HEK293 (cell line): ENCODE measurements at regions not wholly inside any gene's neighbourhood (a gene's known extent, or its start where the extent isn't known, plus 50 kb on each side); places are given as distances from the start of the nearest gene placed in this dataset.

Experiments
- CTCF ChIA-PET: fragments of 350-600 bp; formaldehyde crosslinking; extraction: SDS; loops from one replicate; lab custom pipeline; 2021; ENCODE audit warnings: antibody characterized with exemption; lab: Yijun Ruan, JAX
- POLR2A ChIA-PET: fragments of 300-600 bp; formaldehyde crosslinking; extraction: SDS; loops from one replicate; lab custom pipeline; 2020; ENCODE audit warnings: antibody characterized with exemption, inconsistent platforms; lab: Yijun Ruan, JAX
- H3K27ac ChIP-seq: fragments of 200-500 bp; sonication (Bioruptor generic); 2 replicates; pipeline ENCODE4 v1.5.1; 2014; ENCODE audit warnings: low read depth, low read length, control low read depth, inconsistent platforms; ENCODE audit errors: extremely low read depth
- H3K36me3 ChIP-seq, 2 experiments: fragments of 200-500 bp in 1 of 2; sonication (Bioruptor generic) in 1 of 2; 1 replicate in 1 of 2; 2 replicates in 1 of 2; pipeline ENCODE4 v1.5.1; 2014 to 2017; ENCODE audit warnings: inconsistent platforms in 2 of 2, low read length in 2 of 2; ENCODE audit not compliant: control insufficient read depth in 2 of 2, insufficient read depth in 1 of 2
- H3K4me1 ChIP-seq: fragments of 200-500 bp; sonication (Bioruptor generic); 2 replicates; pipeline ENCODE4 v1.5.1; 2014; ENCODE audit warnings: mild to moderate bottlenecking, low read length, inconsistent platforms; ENCODE audit not compliant: control insufficient read depth, insufficient read depth
- H3K4me3 ChIP-seq: 2 replicates; pipeline ENCODE4 v1.5.1; 2011; ENCODE audit warnings: low read depth, mild to moderate bottlenecking, control low read depth, low read length, moderate library complexity
- H3K9me3 ChIP-seq: fragments of 200-500 bp; sonication (Bioruptor generic); 2 replicates; pipeline ENCODE4 v1.5.1; 2014; ENCODE audit warnings: low read depth, low read length, inconsistent platforms; ENCODE audit not compliant: control insufficient read depth, insufficient read depth
- HOXD13 ChIP-seq: sonication (generic); formaldehyde crosslinking; IDR thresholded peaks from 2 replicates; pipeline ENCODE4 v1.8.0; 2022; ENCODE audit warnings: missing genetic modification reagents, borderline replicate concordance
- MEIS1 ChIP-seq: sonication (generic); formaldehyde crosslinking; IDR thresholded peaks from 2 replicates; pipeline ENCODE4 v1.8.1; 2022; ENCODE audit warnings: missing genetic modification reagents, mild to moderate bottlenecking, borderline replicate concordance
- MYNN ChIP-seq: fragments of 450-650 bp; formaldehyde crosslinking; IDR thresholded peaks from 2 replicates; pipeline ENCODE4 v1.5.1; 2016; ENCODE audit warnings: missing biosample characterization, missing genetic modification characterization, borderline replicate concordance
- PRDM2 ChIP-seq: fragments of 450-650 bp; formaldehyde crosslinking; IDR thresholded peaks from 2 replicates; pipeline ENCODE4 v1.5.1; 2016; ENCODE audit warnings: missing biosample characterization, missing genetic modification characterization, borderline replicate concordance
- RBAK ChIP-seq: fragments of 450-650 bp; formaldehyde crosslinking; IDR thresholded peaks from 2 replicates; pipeline ENCODE4 v1.5.1; 2016; ENCODE audit warnings: missing biosample characterization, missing genetic modification characterization
- ZNF133 ChIP-seq: fragments of 450-650 bp; formaldehyde crosslinking; IDR thresholded peaks from 2 replicates; pipeline ENCODE4 v1.5.1; 2016; ENCODE audit warnings: missing biosample characterization, missing genetic modification characterization
- ZNF175 ChIP-seq: fragments of 450-650 bp; formaldehyde crosslinking; IDR thresholded peaks from 2 replicates; pipeline ENCODE4 v1.5.1; 2016; ENCODE audit warnings: missing biosample characterization, missing genetic modification characterization
- ZNF433 ChIP-seq: fragments of 450-650 bp; formaldehyde crosslinking; IDR thresholded peaks from 2 replicates; pipeline ENCODE4 v1.5.1; 2016; ENCODE audit warnings: missing biosample characterization, missing genetic modification characterization, low read depth
- ZNF514 ChIP-seq: fragments of 450-650 bp; formaldehyde crosslinking; IDR thresholded peaks from 2 replicates; pipeline ENCODE4 v1.5.1; 2016; ENCODE audit warnings: missing biosample characterization, missing genetic modification characterization
- ZNF544 ChIP-seq: fragments of 450-650 bp; formaldehyde crosslinking; IDR thresholded peaks from 2 replicates; pipeline ENCODE4 v1.5.0; 2017; ENCODE audit warnings: missing biosample characterization, missing genetic modification characterization
- ZNF555 ChIP-seq: fragments of 450-650 bp; formaldehyde crosslinking; conservative IDR thresholded peaks from 2 replicates; pipeline ENCODE4 v1.5.1; 2017; ENCODE audit warnings: missing biosample characterization, mild to moderate bottlenecking, missing genetic modification characterization, inconsistent platforms
- ZNF558 ChIP-seq: fragments of 450-650 bp; formaldehyde crosslinking; IDR thresholded peaks from 2 replicates; pipeline ENCODE4 v1.5.1; 2016; ENCODE audit warnings: missing biosample characterization, missing genetic modification characterization
- ZNF571 ChIP-seq: fragments of 450-650 bp; formaldehyde crosslinking; IDR thresholded peaks from 2 replicates; pipeline ENCODE4 v1.5.0; 2017; ENCODE audit warnings: missing biosample characterization, missing genetic modification characterization
- ZNF629 ChIP-seq: fragments of 450-650 bp; formaldehyde crosslinking; IDR thresholded peaks from 2 replicates; pipeline ENCODE4 v1.5.1; 2017; ENCODE audit warnings: missing biosample characterization, missing genetic modification characterization
- ZNF692 ChIP-seq: fragments of 450-650 bp; formaldehyde crosslinking; IDR thresholded peaks from 2 replicates; pipeline ENCODE4 v1.5.1; 2016; ENCODE audit warnings: missing biosample characterization, missing genetic modification characterization
- ZNF843 ChIP-seq: fragments of 450-650 bp; formaldehyde crosslinking; IDR thresholded peaks from 2 replicates; pipeline ENCODE4 v1.5.1; 2016; ENCODE audit warnings: missing biosample characterization, missing genetic modification characterization
- ZXDB ChIP-seq: fragments of 450-650 bp; formaldehyde crosslinking; IDR thresholded peaks from 2 replicates; pipeline ENCODE4 v1.5.1; 2016; ENCODE audit warnings: missing biosample characterization, missing genetic modification characterization

GRCh38 chr20:11315525-11315924 is 602.2 kb upstream of the BTBD3 start:
- POLR2A ChIA-PET: no interaction called here

GRCh38 chr20:11316244-11316643 is 601.4 kb upstream of the BTBD3 start:
- TF ChIP-seq RBAK (tag by site-specific recombination): no peak
- no peak for TF ChIP-seq HOXD13 (CRISPR knock-in tag)
- TF ChIP-seq ZNF514 (tag by site-specific recombination): no peak
- no peak for TF ChIP-seq ZNF843 (tag by site-specific recombination)
- TF ChIP-seq ZXDB (tag by site-specific recombination): no peak
- TF ChIP-seq ZNF175 (tag by site-specific recombination): no peak
- TF ChIP-seq MYNN (tag by site-specific recombination): no peak
- TF ChIP-seq ZNF555 (tag by site-specific recombination): no peak
- TF ChIP-seq PRDM2: no peak
- TF ChIP-seq MEIS1 (CRISPR knock-in tag): no peak
- no peak for TF ChIP-seq ZNF133 (tag by site-specific recombination)
- TF ChIP-seq ZNF433 (tag by site-specific recombination): no peak
- Histone ChIP-seq H3K27ac (no peak overlapping the region), H3K9me3 (no peaks in the 10 kb centered on the region), H3K4me3 (no peak overlapping the region), H3K4me1 (no peaks in the 10 kb centered on the region), H3K36me3 (no peaks in the 10 kb centered on the region)
- ChIA-PET POLR2A (no interaction called here), CTCF (no interaction called here)

More at GRCh38 chr20:11315525-11315924, 602.2 kb upstream of the BTBD3 start:
- Histone ChIP-seq H3K27ac (no peak overlapping the region), H3K9me3 (no peaks in the 10 kb centered on the region), H3K4me3 (no peak overlapping the region), H3K4me1 (no peaks in the 10 kb centered on the region)
- CTCF ChIA-PET: interaction anchor here (0.6 to 0.7 kb wide), 2 partner anchors 13 to 200 kb away, joined by 3 to 4 read pairs; no protein-coding TSS in a partner anchor
- TF ChIP-seq ZNF692 (tag by site-specific recombination): no peak
- no peak for TF ChIP-seq ZNF843 (tag by site-specific recombination)
- TF ChIP-seq ZNF571 (tag by site-specific recombination): no peak
- no peak for TF ChIP-seq ZNF544
- TF ChIP-seq ZNF629 (tag by site-specific recombination): no peak
- TF ChIP-seq ZNF558 (tag by site-specific recombination): no peak
- TF ChIP-seq, all 188 proteins: peak for 0
- H3K36me3 ChIP-seq: no peaks in the 10 kb centered on the region
